ENCODE measurements at regions not wholly inside any gene's neighbourhood (a gene's known extent, or its start where the extent isn't known, plus 50 kb on each side); places are given as distances from the start of the nearest gene placed in this dataset.

DNA sequence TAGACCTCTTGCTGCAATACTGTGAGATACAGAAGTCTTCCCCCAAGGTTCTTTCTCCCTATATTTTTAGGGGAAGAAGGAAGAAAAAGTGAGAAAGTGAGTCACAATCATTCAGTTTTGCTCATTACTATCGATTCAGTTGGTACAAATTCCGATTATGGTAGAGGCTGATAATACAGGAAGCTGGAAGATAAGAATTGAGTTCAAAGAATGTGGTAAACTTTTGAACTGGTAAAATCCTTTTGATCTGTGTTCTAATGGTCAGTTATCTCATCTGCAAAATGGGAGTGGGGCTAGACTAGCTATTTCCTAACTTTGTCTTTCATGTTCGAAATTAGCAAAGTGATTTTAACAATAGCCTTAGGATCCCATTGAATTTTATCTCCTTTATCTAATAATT is 101.4 kb upstream of the FAT1 start (continued):
- TF ChIP-seq FOSL2 (CRISPR knock-in tag; IDR thresholded peaks at IDR 0.05) (peak; percentile 25; the same call in 1 of the 2 replicates), RARA (CRISPR knock-in tag; IDR thresholded peaks at IDR 0.05) (peak; percentile 98), ISL2 (CRISPR knock-in tag; IDR thresholded peaks at IDR 0.05) (peak; percentile 97), CREB1 (IDR thresholded peaks at IDR 0.05) (no peak), CREB1 (CRISPR knock-in tag; IDR thresholded peaks at IDR 0.05) (peak; percentile 37; the same call in 1 of the 2 replicates), FOXP1 (IDR thresholded peaks at IDR 0.05) (no peak), FOXP1 (CRISPR knock-in tag; IDR thresholded peaks at IDR 0.05) (0 out of 2 replicates have a peak, but pooled peaks have one; percentile 16), ZMYM2 (CRISPR knock-in tag; IDR thresholded peaks at IDR 0.05) (peak; percentile 22; the same call in 1 of the 2 replicates), SATB2 (CRISPR knock-in tag; IDR thresholded peaks at IDR 0.05) (peak; percentile 97), SOX13 (IDR thresholded peaks at IDR 0.05) (no peak), SOX13 (CRISPR knock-in tag; conservative IDR thresholded peaks at IDR 0.05 in 1 of 2, IDR thresholded peaks at IDR 0.05 in 1 of 2) (peak in 1 of 2 experiments; percentile 75; a peak in 2 of 4 replicates), ZNF552 (CRISPR knock-in tag; IDR thresholded peaks at IDR 0.05; ENCODE audit: borderline replicate concordance) (no peak), ZFP62 (CRISPR knock-in tag; IDR thresholded peaks at IDR 0.05) (no peak), MZF1 (CRISPR knock-in tag; IDR thresholded peaks at IDR 0.05; ENCODE audit: borderline replicate concordance) (no peak)
- TF ChIP-seq, protein P1, sequence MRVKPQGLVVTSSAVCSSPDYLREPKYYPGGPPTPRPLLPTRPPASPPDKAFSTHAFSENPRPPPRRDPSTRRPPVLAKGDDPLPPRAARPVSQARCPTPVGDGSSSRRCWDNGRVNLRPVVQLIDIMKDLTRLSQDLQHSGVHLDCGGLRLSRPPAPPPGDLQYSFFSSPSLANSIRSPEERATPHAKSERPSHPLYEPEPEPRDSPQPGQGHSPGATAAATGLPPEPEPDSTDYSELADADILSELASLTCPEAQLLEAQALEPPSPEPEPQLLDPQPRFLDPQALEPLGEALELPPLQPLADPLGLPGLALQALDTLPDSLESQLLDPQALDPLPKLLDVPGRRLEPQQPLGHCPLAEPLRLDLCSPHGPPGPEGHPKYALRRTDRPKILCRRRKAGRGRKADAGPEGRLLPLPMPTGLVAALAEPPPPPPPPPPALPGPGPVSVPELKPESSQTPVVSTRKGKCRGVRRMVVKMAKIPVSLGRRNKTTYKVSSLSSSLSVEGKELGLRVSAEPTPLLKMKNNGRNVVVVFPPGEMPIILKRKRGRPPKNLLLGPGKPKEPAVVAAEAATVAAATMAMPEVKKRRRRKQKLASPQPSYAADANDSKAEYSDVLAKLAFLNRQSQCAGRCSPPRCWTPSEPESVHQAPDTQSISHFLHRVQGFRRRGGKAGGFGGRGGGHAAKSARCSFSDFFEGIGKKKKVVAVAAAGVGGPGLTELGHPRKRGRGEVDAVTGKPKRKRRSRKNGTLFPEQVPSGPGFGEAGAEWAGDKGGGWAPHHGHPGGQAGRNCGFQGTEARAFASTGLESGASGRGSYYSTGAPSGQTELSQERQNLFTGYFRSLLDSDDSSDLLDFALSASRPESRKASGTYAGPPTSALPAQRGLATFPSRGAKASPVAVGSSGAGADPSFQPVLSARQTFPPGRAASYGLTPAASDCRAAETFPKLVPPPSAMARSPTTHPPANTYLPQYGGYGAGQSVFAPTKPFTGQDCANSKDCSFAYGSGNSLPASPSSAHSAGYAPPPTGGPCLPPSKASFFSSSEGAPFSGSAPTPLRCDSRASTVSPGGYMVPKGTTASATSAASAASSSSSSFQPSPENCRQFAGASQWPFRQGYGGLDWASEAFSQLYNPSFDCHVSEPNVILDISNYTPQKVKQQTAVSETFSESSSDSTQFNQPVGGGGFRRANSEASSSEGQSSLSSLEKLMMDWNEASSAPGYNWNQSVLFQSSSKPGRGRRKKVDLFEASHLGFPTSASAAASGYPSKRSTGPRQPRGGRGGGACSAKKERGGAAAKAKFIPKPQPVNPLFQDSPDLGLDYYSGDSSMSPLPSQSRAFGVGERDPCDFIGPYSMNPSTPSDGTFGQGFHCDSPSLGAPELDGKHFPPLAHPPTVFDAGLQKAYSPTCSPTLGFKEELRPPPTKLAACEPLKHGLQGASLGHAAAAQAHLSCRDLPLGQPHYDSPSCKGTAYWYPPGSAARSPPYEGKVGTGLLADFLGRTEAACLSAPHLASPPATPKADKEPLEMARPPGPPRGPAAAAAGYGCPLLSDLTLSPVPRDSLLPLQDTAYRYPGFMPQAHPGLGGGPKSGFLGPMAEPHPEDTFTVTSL (CRISPR knock-in tag; IDR thresholded peaks at IDR 0.05; ENCODE audit: borderline replicate concordance) = peak; percentile 61; the same call in 1 of the 2 replicates
- TF ChIP-seq, protein P2, sequence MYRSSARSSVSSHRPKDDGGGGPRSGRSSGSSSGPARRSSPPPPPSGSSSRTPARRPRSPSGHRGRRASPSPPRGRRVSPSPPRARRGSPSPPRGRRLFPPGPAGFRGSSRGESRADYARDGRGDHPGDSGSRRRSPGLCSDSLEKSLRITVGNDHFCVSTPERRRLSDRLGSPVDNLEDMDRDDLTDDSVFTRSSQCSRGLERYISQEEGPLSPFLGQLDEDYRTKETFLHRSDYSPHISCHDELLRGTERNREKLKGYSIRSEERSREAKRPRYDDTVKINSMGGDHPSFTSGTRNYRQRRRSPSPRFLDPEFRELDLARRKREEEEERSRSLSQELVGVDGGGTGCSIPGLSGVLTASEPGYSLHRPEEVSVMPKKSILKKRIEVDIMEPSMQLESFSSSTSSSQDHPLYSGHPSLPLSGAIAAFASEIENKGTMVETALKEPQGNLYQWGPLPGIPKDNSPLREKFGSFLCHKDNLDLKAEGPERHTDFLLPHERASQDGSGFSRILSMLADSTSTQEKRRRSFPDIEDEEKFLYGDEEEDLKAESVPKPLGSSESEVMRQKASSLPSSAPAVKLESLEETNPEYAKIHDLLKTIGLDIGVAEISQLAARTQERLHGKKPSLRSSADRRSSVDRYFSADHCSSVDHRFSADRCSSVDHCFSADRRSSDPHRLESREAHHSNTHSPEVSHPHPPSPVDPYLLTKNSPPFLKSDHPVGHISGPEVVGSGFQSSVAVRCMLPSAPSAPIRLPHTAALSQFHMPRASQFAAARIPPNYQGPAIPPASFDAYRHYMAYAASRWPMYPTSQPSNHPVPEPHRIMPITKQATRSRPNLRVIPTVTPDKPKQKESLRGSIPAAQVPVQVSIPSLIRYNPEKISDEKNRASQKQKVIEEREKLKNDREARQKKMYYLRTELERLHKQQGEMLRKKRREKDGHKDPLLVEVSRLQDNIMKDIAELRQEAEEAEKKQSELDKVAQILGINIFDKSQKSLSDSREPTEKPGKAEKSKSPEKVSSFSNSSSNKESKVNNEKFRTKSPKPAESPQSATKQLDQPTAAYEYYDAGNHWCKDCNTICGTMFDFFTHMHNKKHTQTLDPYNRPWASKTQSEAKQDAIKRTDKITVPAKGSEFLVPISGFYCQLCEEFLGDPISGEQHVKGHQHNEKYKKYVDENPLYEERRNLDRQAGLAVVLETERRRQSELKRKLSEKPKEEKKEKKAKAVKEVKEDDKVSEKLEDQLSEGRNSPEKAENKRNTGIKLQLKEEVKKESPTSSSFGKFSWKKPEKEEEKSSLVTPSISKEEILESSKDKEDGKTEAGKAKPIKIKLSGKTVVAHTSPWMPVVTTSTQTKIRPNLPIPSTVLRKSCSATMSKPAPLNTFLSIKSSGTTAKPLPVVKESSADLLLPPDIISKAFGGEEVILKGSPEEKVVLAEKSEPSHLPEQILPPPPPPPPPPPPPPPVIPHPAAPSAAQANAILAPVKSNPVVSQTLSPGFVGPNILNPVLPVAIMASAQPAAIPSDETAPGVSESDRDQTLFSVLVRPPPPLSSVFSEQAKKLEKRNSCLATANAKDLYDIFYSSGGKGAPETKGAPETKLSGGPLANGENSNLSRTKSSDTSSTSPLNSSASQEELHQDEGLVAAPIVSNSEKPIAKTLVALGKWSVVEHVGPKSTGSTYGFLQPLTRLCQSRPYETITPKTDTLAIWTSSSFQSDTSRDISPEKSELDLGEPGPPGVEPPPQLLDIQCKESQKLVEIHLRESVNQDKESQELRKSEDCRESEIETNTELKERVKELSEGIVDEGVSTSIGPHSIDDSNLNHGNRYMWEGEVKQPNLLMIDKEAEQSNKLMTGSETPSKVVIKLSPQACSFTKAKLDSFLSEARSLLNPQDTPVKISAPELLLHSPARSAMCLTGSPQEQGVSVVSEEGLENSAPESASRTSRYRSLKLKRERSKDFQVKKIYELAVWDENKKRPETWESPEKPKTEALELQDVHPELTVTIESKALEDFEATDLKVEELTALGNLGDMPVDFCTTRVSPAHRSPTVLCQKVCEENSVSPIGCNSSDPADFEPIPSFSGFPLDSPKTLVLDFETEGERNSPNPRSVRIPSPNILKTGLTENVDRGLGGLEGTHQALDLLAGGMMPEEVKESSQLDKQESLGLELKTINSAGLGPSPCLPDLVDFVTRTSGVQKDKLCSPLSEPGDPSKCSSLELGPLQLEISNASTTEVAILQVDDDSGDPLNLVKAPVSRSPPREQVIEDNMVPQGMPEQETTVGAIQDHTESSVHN (CRISPR knock-in tag; IDR thresholded peaks at IDR 0.05) = no peak
